Stimulated activated CD4-positive, alpha-beta T cell treated with anti-CD3 and anti-CD28 coated beads, Interleukin-12 subunit alpha, Interleukin-12 subunit beta, amount 100 ng/mL, for 24 hours (primary cell): ENCODE measurements at regions not wholly inside any gene's neighbourhood (a gene's known extent, or its start where the extent isn't known, plus 50 kb on each side); places are given as distances from the start of the nearest gene placed in this dataset.

Experiments
- DNase-seq, 2 experiments: peaks; one replicate each; pipeline ENCODE4 v3.0.0-alpha.2; 2020; ENCODE audit warnings: low read depth in 2 of 2

- no peak for DNase-seq
Measured at GRCh38 chr4:81826335-81826734, 354.6 kb upstream of the RASGEF1B start.

GRCh38 chr4:81818385-81818920 lies 346.7 kb upstream of the RASGEF1B start:
- DNase-seq: no peak

GRCh38 chr4:81816031-81816761 lies 344.5 kb upstream of the RASGEF1B start:
- DNase-seq: no peak

GRCh38 chr4:81814987-81815541 lies 343.4 kb upstream of the RASGEF1B start:
- DNase-seq: no peak

GRCh38 chr4:81811562-81812293 lies 340.0 kb upstream of the RASGEF1B start:
- DNase-seq: no peak

GRCh38 chr4:81808011-81808672 lies 336.4 kb upstream of the RASGEF1B start:
- no peak for DNase-seq

- DNase-seq: no peak
Measured at GRCh38 chr4:81807386-81807785, 335.7 kb upstream of the RASGEF1B start.

- DNase-seq: no peak
Measured at GRCh38 chr4:81806485-81806884, 334.8 kb upstream of the RASGEF1B start.

GRCh38 chr4:81804849-81805248 lies 333.1 kb upstream of the RASGEF1B start:
- DNase-seq: no peak

- no peak for DNase-seq
Measured at GRCh38 chr4:81802285-81802846, 330.7 kb upstream of the RASGEF1B start.

- DNase-seq: no peak
Measured at GRCh38 chr4:81799371-81799770, 327.7 kb upstream of the RASGEF1B start.

- DNase-seq: no peak
Measured at GRCh38 chr4:81796790-81797528, 325.3 kb upstream of the RASGEF1B start.

- DNase-seq: no peak
Measured at GRCh38 chr4:81792521-81792920, 320.8 kb upstream of the RASGEF1B start.

GRCh38 chr4:81790477-81790876 lies 318.8 kb upstream of the RASGEF1B start:
- DNase-seq: no peak

- DNase-seq: no peak
Measured at GRCh38 chr4:81789741-81790399, 318.2 kb upstream of the RASGEF1B start.

- DNase-seq: no peak
Measured at GRCh38 chr4:81789158-81789557, 317.5 kb upstream of the RASGEF1B start.

GRCh38 chr4:81786766-81787165 lies 315.1 kb upstream of the RASGEF1B start:
- DNase-seq: no peak

- DNase-seq: no peak
Measured at GRCh38 chr4:81786063-81786763, 314.5 kb upstream of the RASGEF1B start.

GRCh38 chr4:81785338-81785737 lies 313.6 kb upstream of the RASGEF1B start:
- no peak for DNase-seq

- no peak for DNase-seq
Measured at GRCh38 chr4:81783558-81783957, 311.9 kb upstream of the RASGEF1B start.
